Type B pancreatic cell (in vitro differentiated cells): ENCODE measurements at regions not wholly inside any gene's neighbourhood (a gene's known extent, or its start where the extent isn't known, plus 50 kb on each side); places are given as distances from the start of the nearest gene placed in this dataset.
"Not testable (repeated sequence)": the region's sequence is repeated elsewhere in the genome, so short reads cannot be mapped to it uniquely, and the experiment has no call there.

Source experiments
- DNase-seq: peaks from one replicate; pipeline ENCODE4 v3.0.0; 2021; ENCODE audit warnings: mixed read lengths; ENCODE audit not compliant: unreplicated experiment; ENCODE audit errors: extremely low spot score
- H3K27ac Mint-ChIP-seq: 2 replicates; pipeline ENCODE4 v1.8.0; 2021; ENCODE audit warnings: mild to moderate bottlenecking, mixed read lengths
- H3K27me3 Mint-ChIP-seq: 2 replicates; pipeline ENCODE4 v1.8.0; 2021; ENCODE audit warnings: mixed read lengths
- H3K36me3 Mint-ChIP-seq: 2 replicates; pipeline ENCODE4 v1.8.0; 2021; ENCODE audit warnings: mixed read lengths
- H3K4me1 Mint-ChIP-seq: one replicate; pipeline ENCODE4 v1.8.0; 2021; ENCODE audit warnings: mixed read lengths; ENCODE audit not compliant: unreplicated experiment
- H3K4me3 Mint-ChIP-seq: 2 replicates; pipeline ENCODE4 v1.8.0; 2021; ENCODE audit warnings: mild to moderate bottlenecking, mixed read lengths
- H3K9me3 Mint-ChIP-seq: 2 replicates; pipeline ENCODE4 v1.8.0; 2021; ENCODE audit warnings: mixed read lengths
- TF ChIP-seq, protein P1 (sequence below): fragments of 200-600 bp; sonication (generic); conservative IDR thresholded peaks from 2 replicates; pipeline ENCODE4 v1.5.0; 2021; ENCODE audit warnings: antibody characterized with exemption, mild to moderate bottlenecking

DNA sequence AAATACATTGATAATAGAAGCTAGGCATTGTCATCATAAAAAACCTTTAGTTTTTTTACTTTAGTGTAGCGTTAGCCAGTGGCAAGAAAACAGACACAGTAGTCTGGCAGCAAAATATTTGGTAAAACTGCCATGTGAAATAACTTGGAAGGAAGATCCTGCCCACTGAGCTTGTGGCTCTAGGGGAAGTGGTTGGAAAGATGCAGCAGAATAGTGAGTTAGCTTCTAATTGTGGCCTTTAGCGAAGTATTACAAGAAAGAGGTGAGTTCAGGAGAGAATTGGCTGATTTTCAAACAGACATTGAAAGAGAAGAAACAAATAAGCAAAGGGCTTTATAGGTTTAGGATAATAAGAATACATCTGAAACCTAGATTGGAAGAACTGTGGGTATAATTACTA, 1887.8 kb upstream of the CELF4 start:
- DNase-seq, result no peak
- Mint-ChIP-seq H3K27me3 (no peaks in the 10 kb centered on the region), H3K4me3 (no peak overlapping the region), H3K4me1 (no peaks in the 10 kb centered on the region), H3K36me3 (no peaks in the 10 kb centered on the region), H3K27ac (no peak overlapping the region), H3K9me3 (no peaks in the 10 kb centered on the region)
- TF ChIP-seq, protein P1, sequence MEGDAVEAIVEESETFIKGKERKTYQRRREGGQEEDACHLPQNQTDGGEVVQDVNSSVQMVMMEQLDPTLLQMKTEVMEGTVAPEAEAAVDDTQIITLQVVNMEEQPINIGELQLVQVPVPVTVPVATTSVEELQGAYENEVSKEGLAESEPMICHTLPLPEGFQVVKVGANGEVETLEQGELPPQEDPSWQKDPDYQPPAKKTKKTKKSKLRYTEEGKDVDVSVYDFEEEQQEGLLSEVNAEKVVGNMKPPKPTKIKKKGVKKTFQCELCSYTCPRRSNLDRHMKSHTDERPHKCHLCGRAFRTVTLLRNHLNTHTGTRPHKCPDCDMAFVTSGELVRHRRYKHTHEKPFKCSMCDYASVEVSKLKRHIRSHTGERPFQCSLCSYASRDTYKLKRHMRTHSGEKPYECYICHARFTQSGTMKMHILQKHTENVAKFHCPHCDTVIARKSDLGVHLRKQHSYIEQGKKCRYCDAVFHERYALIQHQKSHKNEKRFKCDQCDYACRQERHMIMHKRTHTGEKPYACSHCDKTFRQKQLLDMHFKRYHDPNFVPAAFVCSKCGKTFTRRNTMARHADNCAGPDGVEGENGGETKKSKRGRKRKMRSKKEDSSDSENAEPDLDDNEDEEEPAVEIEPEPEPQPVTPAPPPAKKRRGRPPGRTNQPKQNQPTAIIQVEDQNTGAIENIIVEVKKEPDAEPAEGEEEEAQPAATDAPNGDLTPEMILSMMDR, result no peak

GRCh38 chr18:39450958-39451357, 1885.4 kb upstream of the CELF4 start:
- DNase-seq, result no peak
- H3K36me3 Mint-ChIP-seq, result no peaks in the 10 kb centered on the region
- H3K4me3 Mint-ChIP-seq, result no peak overlapping the region
- H3K27me3 Mint-ChIP-seq, result no peaks in the 10 kb centered on the region
- TF ChIP-seq, protein P1, result no peak
- H3K9me3 Mint-ChIP-seq, result no peaks in the 10 kb centered on the region
- H3K4me1 Mint-ChIP-seq, result no peaks in the 10 kb centered on the region
- no peak overlapping the region for H3K27ac Mint-ChIP-seq

GRCh38 chr18:39449566-39449965, 1884.0 kb upstream of the CELF4 start:
- H3K4me1 Mint-ChIP-seq, result no peaks in the 10 kb centered on the region
- DNase-seq, result no peak
- no peak overlapping the region for H3K4me3 Mint-ChIP-seq
- no peaks in the 10 kb centered on the region for H3K36me3 Mint-ChIP-seq
- no peaks in the 10 kb centered on the region for H3K9me3 Mint-ChIP-seq
- TF ChIP-seq, protein P1, result no peak
- no peaks in the 10 kb centered on the region for H3K27me3 Mint-ChIP-seq
- no peak overlapping the region for H3K27ac Mint-ChIP-seq

GRCh38 chr18:39448942-39449341, 1883.3 kb upstream of the CELF4 start:
- Mint-ChIP-seq H3K4me1 (no peaks in the 10 kb centered on the region), H3K36me3 (no peaks in the 10 kb centered on the region), H3K27me3 (no peaks in the 10 kb centered on the region), H3K4me3 (no peak overlapping the region), H3K9me3 (no peaks in the 10 kb centered on the region), H3K27ac (no peak overlapping the region)
- no peak for DNase-seq
- TF ChIP-seq, protein P1, result no peak

DNA sequence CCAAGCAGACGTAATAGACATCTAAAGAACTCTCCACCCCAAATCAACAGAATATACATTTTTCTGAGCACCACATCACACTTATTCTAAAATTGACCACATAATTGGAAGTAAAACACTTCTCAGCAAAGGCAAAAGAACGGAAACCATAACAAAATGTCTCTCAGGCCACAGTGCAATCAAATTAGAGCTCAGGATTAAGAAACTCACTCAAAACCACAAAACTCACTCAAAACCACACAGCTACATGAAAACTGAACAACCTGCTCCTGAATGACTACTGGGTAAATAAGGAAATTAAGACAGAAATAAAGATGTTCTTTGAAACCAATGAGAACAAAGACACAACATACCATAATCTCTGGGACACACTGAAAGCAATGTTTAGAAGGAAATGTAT, 1879.4 kb upstream of the CELF4 start:
- DNase-seq, H3K36me3 Mint-ChIP-seq, H3K4me1 Mint-ChIP-seq, H3K4me3 Mint-ChIP-seq, H3K9me3 Mint-ChIP-seq, H3K27me3 Mint-ChIP-seq, H3K27ac Mint-ChIP-seq: not testable (repeated sequence)

DNA sequence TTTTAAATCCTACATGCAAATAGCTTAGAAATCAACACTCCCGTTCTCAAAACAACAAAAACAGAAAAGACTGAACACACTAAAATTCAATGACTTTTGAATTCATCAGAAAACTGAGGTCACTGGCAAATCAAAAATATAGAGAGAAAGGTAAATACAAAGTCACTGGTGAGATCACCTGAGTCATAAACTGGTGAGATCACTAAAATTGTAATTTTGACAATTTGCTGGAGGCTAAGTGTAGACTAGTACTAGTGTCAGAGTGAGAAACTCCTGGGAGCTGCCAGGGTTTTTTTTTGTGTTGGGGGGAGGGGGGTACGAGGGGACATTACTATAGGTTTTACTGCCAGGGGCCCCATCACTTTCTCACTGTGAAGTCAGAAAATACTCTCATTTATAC, 1876.0 kb upstream of the CELF4 start:
- Mint-ChIP-seq H3K27ac (no peak overlapping the region), H3K27me3 (no peaks in the 10 kb centered on the region), H3K4me3 (no peak overlapping the region), H3K4me1 (no peaks in the 10 kb centered on the region), H3K9me3 (no peaks in the 10 kb centered on the region), H3K36me3 (peaks cover 3% of the 10 kb centered on the region)
- no peak for DNase-seq
- TF ChIP-seq, protein P1, result no peak
